Fibroblast of lung (primary cell): ENCODE measurements at regions not wholly inside any gene's neighbourhood (a gene's known extent, or its start where the extent isn't known, plus 50 kb on each side); places are given as distances from the start of the nearest gene placed in this dataset.

Experiments used
- CTCF ChIP-seq, 2 donors: IDR thresholded peaks in 1 of 2; conservative IDR thresholded peaks in 1 of 2; 1 replicate in 1 of 2; 2 replicates in 1 of 2; pipeline ENCODE4 v1.5.1; 2011 to 2012; ENCODE audit warnings: low read length in 2 of 2, control low read depth in 1 of 2, inconsistent platforms in 1 of 2, low read depth in 1 of 2, mild to moderate bottlenecking in 1 of 2
- EZH2 ChIP-seq: IDR thresholded peaks from 2 replicates; pipeline ENCODE4 v1.5.1; 2012; ENCODE audit warnings: low read length, control low read depth, mild to moderate bottlenecking; ENCODE audit errors: missing control alignments

- TF ChIP-seq CTCF (conservative IDR thresholded peaks at IDR 0.05 in 1 of 2, IDR thresholded peaks at IDR 0.05 in 1 of 2; ENCODE audit: low read depth in 1 of 2, low read length in 2 of 2): no peak
- TF ChIP-seq EZH2: no peak
Measured at GRCh38 chr11:110982214-110982613, 263.3 kb upstream of the POU2AF2 start.
